A673 (cell line): ENCODE measurements at regions not wholly inside any gene's neighbourhood (a gene's known extent, or its start where the extent isn't known, plus 50 kb on each side); places are given as distances from the start of the nearest gene placed in this dataset.

ENCODE experiments used
- EZH2 ChIP-seq: fragments of 200-600 bp; sonication (generic); IDR thresholded peaks from 2 replicates; pipeline ENCODE4 v1.6.1; 2017; ENCODE audit warnings: borderline replicate concordance, low read depth, mild to moderate bottlenecking, mixed read lengths, antibody characterized with exemption, low read length; ENCODE audit not compliant: poor library complexity, severe bottlenecking
- TF ChIP-seq, protein P1 (sequence below): fragments of 300-800, 200-600 bp; sonication (generic); conservative IDR thresholded peaks from 2 replicates; pipeline ENCODE4 v1.5.1; 2017; ENCODE audit warnings: low read depth, mild to moderate bottlenecking, antibody characterized with exemption, low read length, moderate library complexity, mixed read lengths

DNA sequence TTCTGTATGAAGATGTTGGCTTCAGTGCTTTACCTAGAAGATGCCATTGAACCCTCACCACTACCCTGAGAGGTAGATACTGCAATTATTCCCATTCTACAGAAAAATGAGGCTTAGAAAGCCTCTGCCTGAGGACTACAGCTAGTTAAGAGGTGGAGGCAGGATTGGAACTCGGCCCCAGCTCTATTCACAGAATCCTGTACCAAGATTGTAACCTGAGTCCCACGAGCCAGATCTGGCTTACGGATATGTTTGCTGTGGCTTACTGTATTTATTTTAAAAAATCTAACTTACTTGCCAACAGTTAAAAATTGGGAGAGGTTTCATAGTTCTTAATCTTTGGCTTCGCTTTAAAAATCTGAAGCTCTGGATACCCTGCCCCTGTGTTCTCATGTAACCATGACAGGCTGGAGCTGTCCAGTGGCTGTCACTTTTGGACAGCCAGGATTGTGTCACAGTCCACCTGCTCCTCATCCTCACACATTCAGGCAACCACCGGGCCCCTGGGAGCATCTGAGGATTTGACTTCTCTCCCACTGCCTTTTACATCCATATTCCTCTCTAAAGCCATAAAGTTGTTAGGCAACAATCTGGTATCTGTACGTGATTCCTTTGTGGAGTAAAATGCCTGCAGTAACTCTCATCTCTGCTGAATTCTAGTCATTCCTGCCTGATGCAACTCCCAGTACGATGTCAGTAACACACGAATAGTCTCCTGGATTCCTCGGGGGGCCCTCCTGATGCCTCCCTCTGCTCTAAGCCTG is 160.8 kb upstream of the SERP2 start:
- TF ChIP-seq, protein P1, sequence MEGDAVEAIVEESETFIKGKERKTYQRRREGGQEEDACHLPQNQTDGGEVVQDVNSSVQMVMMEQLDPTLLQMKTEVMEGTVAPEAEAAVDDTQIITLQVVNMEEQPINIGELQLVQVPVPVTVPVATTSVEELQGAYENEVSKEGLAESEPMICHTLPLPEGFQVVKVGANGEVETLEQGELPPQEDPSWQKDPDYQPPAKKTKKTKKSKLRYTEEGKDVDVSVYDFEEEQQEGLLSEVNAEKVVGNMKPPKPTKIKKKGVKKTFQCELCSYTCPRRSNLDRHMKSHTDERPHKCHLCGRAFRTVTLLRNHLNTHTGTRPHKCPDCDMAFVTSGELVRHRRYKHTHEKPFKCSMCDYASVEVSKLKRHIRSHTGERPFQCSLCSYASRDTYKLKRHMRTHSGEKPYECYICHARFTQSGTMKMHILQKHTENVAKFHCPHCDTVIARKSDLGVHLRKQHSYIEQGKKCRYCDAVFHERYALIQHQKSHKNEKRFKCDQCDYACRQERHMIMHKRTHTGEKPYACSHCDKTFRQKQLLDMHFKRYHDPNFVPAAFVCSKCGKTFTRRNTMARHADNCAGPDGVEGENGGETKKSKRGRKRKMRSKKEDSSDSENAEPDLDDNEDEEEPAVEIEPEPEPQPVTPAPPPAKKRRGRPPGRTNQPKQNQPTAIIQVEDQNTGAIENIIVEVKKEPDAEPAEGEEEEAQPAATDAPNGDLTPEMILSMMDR: no peak
- TF ChIP-seq EZH2: no peak
